Fibroblast of lung (primary cell): ENCODE measurements at regions not wholly inside any gene's neighbourhood (a gene's known extent, or its start where the extent isn't known, plus 50 kb on each side); places are given as distances from the start of the nearest gene placed in this dataset.

Source experiments
- DNase-seq, 2 donors: peaks; one replicate each; pipeline versions ENCODE4 v3.0.0 to v3.0.0-alpha.2; 2010; ENCODE audit warnings: low read depth in 2 of 2
- H2AFZ ChIP-seq: 2 replicates; pipeline ENCODE4 v1.5.1; 2012; ENCODE audit warnings: low read length, control low read depth, inconsistent platforms
- H3K27ac ChIP-seq: 2 replicates; pipeline ENCODE4 v1.5.1; 2011; ENCODE audit warnings: low read length, control low read depth; ENCODE audit not compliant: insufficient read depth
- H3K27me3 ChIP-seq: 2 replicates; pipeline ENCODE4 v1.5.1; 2011; ENCODE audit warnings: mild to moderate bottlenecking, low read length; ENCODE audit not compliant: control insufficient read depth, insufficient read depth
- H3K36me3 ChIP-seq: 2 replicates; pipeline ENCODE4 v1.5.1; 2011; ENCODE audit warnings: low read length; ENCODE audit not compliant: control insufficient read depth, insufficient read depth
- H3K4me1 ChIP-seq: 2 replicates; pipeline ENCODE4 v1.5.1; 2011; ENCODE audit warnings: low read length; ENCODE audit not compliant: control insufficient read depth, insufficient read depth; ENCODE audit errors: extremely low read depth
- H3K4me2 ChIP-seq: 2 replicates; pipeline ENCODE4 v1.5.1; 2011; ENCODE audit warnings: low read length, control low read depth; ENCODE audit not compliant: insufficient read depth; ENCODE audit errors: extremely low read depth
- H3K4me3 ChIP-seq, 4 experiments: fragments of 200-600 bp in 1 of 4; sonication (generic) in 1 of 4; replicated peaks in 1 of 4; 2 replicates each; pipeline ENCODE4 v1.5.1; 2011 to 2016; ENCODE audit warnings: low read length in 4 of 4, low read depth in 3 of 4, mild to moderate bottlenecking in 3 of 4, control low read depth in 2 of 4, inconsistent platforms in 1 of 4, mixed read lengths in 1 of 4; ENCODE audit not compliant: insufficient read depth in 1 of 4; ENCODE audit errors: control extremely low read depth in 1 of 4
- H3K79me2 ChIP-seq: 2 replicates; pipeline ENCODE4 v1.5.1; 2012; ENCODE audit warnings: mild to moderate bottlenecking, low read length, inconsistent platforms; ENCODE audit not compliant: control insufficient read depth, insufficient read depth
- H3K9ac ChIP-seq: 2 replicates; pipeline ENCODE4 v1.5.1; 2011; ENCODE audit warnings: mild to moderate bottlenecking, low read length, control low read depth; ENCODE audit not compliant: insufficient read depth
- H3K9me3 ChIP-seq: 2 replicates; pipeline ENCODE4 v1.5.1; 2012; ENCODE audit warnings: low read depth, low read length; ENCODE audit not compliant: control insufficient read depth, insufficient read depth
- H4K20me1 ChIP-seq: 2 replicates; pipeline ENCODE4 v1.5.1; 2011; ENCODE audit warnings: low read length; ENCODE audit not compliant: control insufficient read depth, insufficient read depth; ENCODE audit errors: extremely low read depth
- CTCF ChIP-seq, 2 donors: IDR thresholded peaks in 1 of 2; conservative IDR thresholded peaks in 1 of 2; 1 replicate in 1 of 2; 2 replicates in 1 of 2; pipeline ENCODE4 v1.5.1; 2011 to 2012; ENCODE audit warnings: low read length in 2 of 2, control low read depth in 1 of 2, inconsistent platforms in 1 of 2, low read depth in 1 of 2, mild to moderate bottlenecking in 1 of 2
- EZH2 ChIP-seq: IDR thresholded peaks from 2 replicates; pipeline ENCODE4 v1.5.1; 2012; ENCODE audit warnings: low read length, control low read depth, mild to moderate bottlenecking; ENCODE audit errors: missing control alignments

GRCh38 chr17:55965051-55965450 lies 188.2 kb upstream of the ANKFN1 start:
- Histone ChIP-seq H3K79me2 (no peaks in the 10 kb centered on the region), H3K36me3 (no peaks in the 10 kb centered on the region), H3K9me3 (no peaks in the 10 kb centered on the region), H3K4me2 (no peak overlapping the region), H2AFZ (no peak overlapping the region), H3K27ac (no peak overlapping the region), H3K9ac (no peak overlapping the region), H4K20me1 (no peaks in the 10 kb centered on the region), H3K4me3 (no peak overlapping the region), H3K27me3 (no peaks in the 10 kb centered on the region), H3K4me1 (no peaks in the 10 kb centered on the region)
- no peak for DNase-seq
- TF ChIP-seq EZH2 (no peak), CTCF (conservative IDR thresholded peaks at IDR 0.05 in 1 of 2, IDR thresholded peaks at IDR 0.05 in 1 of 2; ENCODE audit: low read depth in 1 of 2, low read length in 2 of 2) (no peak)

- H3K9me3 ChIP-seq: no peaks in the 10 kb centered on the region
- no peaks in the 10 kb centered on the region for H3K4me1 ChIP-seq
- no peak overlapping the region for H3K4me2 ChIP-seq
- TF ChIP-seq EZH2: no peak
- TF ChIP-seq CTCF (conservative IDR thresholded peaks at IDR 0.05 in 1 of 2, IDR thresholded peaks at IDR 0.05 in 1 of 2; ENCODE audit: low read depth in 1 of 2, low read length in 2 of 2): no peak
- no peaks in the 10 kb centered on the region for H3K27me3 ChIP-seq
- no peak overlapping the region for H3K4me3 ChIP-seq
- H3K36me3 ChIP-seq: no peaks in the 10 kb centered on the region
- no peaks in the 10 kb centered on the region for H4K20me1 ChIP-seq
- H2AFZ ChIP-seq: no peak overlapping the region
- no peak overlapping the region for H3K27ac ChIP-seq
- no peak overlapping the region for H3K9ac ChIP-seq
- H3K79me2 ChIP-seq: no peaks in the 10 kb centered on the region
- no peak for DNase-seq
Observed at GRCh38 chr17:55969562-55970324, 183.5 kb upstream of the ANKFN1 start.

GRCh38 chr17:55978578-55978977 lies 174.7 kb upstream of the ANKFN1 start:
- no peaks in the 10 kb centered on the region for H3K4me1 ChIP-seq
- no peak overlapping the region for H3K9ac ChIP-seq
- H3K79me2 ChIP-seq: no peaks in the 10 kb centered on the region
- H4K20me1 ChIP-seq: no peaks in the 10 kb centered on the region
- no peaks in the 10 kb centered on the region for H3K36me3 ChIP-seq
- no peak overlapping the region for H3K4me3 ChIP-seq
- no peaks in the 10 kb centered on the region for H3K27me3 ChIP-seq
- DNase-seq: no peak
- H3K9me3 ChIP-seq: no peaks in the 10 kb centered on the region
- H3K27ac ChIP-seq: no peak overlapping the region
- H3K4me2 ChIP-seq: no peak overlapping the region
- no peak for TF ChIP-seq CTCF (conservative IDR thresholded peaks at IDR 0.05 in 1 of 2, IDR thresholded peaks at IDR 0.05 in 1 of 2; ENCODE audit: low read depth in 1 of 2, low read length in 2 of 2)
- no peak for TF ChIP-seq EZH2
- no peak overlapping the region for H2AFZ ChIP-seq
